BJ (cell line): ENCODE measurements at regions not wholly inside any gene's neighbourhood (a gene's known extent, or its start where the extent isn't known, plus 50 kb on each side); places are given as distances from the start of the nearest gene placed in this dataset.

Experiments used
- CTCF ChIA-PET: fragments of 350-600 bp; formaldehyde crosslinking; extraction: SDS; loops from one replicate; lab custom pipeline; 2021; ENCODE audit warnings: antibody characterized with exemption, inconsistent platforms; lab: Yijun Ruan, JAX
- POLR2A ChIA-PET: fragments of 300-600 bp; sonication (Branson Sonifier 250); formaldehyde crosslinking; extraction: SDS; loops from one replicate; lab custom pipeline; 2021; ENCODE audit warnings: antibody characterized with exemption; lab: Charles Lee
- DNase-seq: peaks from one replicate; pipeline ENCODE4 v3.0.0-alpha.2; 2011; ENCODE audit warnings: low read depth
- H3K27me3 ChIP-seq: 2 replicates; pipeline ENCODE4 v1.6.0; 2011; ENCODE audit warnings: low read length; ENCODE audit not compliant: control insufficient read depth, insufficient read depth
- H3K36me3 ChIP-seq: 2 replicates; pipeline ENCODE4 v1.5.1; 2011; ENCODE audit warnings: low read length; ENCODE audit not compliant: control insufficient read depth, insufficient read depth
- H3K4me3 ChIP-seq: 2 replicates; pipeline ENCODE4 v1.5.1; 2011; ENCODE audit warnings: low read depth, mild to moderate bottlenecking, control low read depth, low read length
- CTCF ChIP-seq: IDR thresholded peaks from 2 replicates; pipeline ENCODE4 v1.5.1; 2011; ENCODE audit warnings: low read depth, mild to moderate bottlenecking, control low read depth, inconsistent platforms, low read length, moderate library complexity; ENCODE audit not compliant: insufficient read depth

GRCh38 chr3:124293584-124293983 is 301.7 kb upstream of the ROPN1 start:
- CTCF ChIA-PET, result interaction anchor here (0.9 to 1.2 kb wide), 2 partner anchors 9 to 12 kb away, joined by 3 to 4 read pairs; no protein-coding TSS in a partner anchor
- H3K27me3 ChIP-seq, result no peaks in the 10 kb centered on the region; the same call in 1 of the 2 replicates
- no peak overlapping the region for H3K4me3 ChIP-seq
- POLR2A ChIA-PET, result no interaction called here
- H3K36me3 ChIP-seq, result no peaks in the 10 kb centered on the region
- DNase-seq, result no peak
- no peak for TF ChIP-seq CTCF

- Histone ChIP-seq H3K27me3 (no peaks in the 10 kb centered on the region; the same call in 1 of the 2 replicates), H3K4me3 (no peak overlapping the region), H3K36me3 (no peaks in the 10 kb centered on the region)
- DNase-seq, result no peak
- CTCF ChIA-PET, result no interaction called here
- no peak for TF ChIP-seq CTCF
- POLR2A ChIA-PET, result no interaction called here
Observed at GRCh38 chr3:124295362-124295761, 303.4 kb upstream of the ROPN1 start.

GRCh38 chr3:124296406-124296805 is 304.5 kb upstream of the ROPN1 start:
- POLR2A ChIA-PET, result no interaction called here
- H3K27me3 ChIP-seq, result no peaks in the 10 kb centered on the region

GRCh38 chr3:124297062-124297980 is 305.4 kb upstream of the ROPN1 start:
- no peak for TF ChIP-seq CTCF
- no peak for DNase-seq
- no peaks in the 10 kb centered on the region for H3K27me3 ChIP-seq
- POLR2A ChIA-PET, result no interaction called here
- H3K36me3 ChIP-seq, result no peaks in the 10 kb centered on the region
- CTCF ChIA-PET, result interaction anchor here (1.0 kb wide), 1 partner anchor 281 kb away, joined by 3 read pairs; no protein-coding TSS in a partner anchor
- no peak overlapping the region for H3K4me3 ChIP-seq

More at GRCh38 chr3:124296406-124296805, 304.5 kb upstream of the ROPN1 start:
- DNase-seq, result no peak
- no peaks in the 10 kb centered on the region for H3K36me3 ChIP-seq
- CTCF ChIA-PET, result no interaction called here
- no peak for TF ChIP-seq CTCF
- no peak overlapping the region for H3K4me3 ChIP-seq

GRCh38 chr3:124298301-124298700 is 306.4 kb upstream of the ROPN1 start:
- no peak for DNase-seq
- ChIA-PET POLR2A (no interaction called here), CTCF (interaction anchor here (1.0 kb wide), 1 partner anchor 282 kb away, joined by 3 read pairs; no protein-coding TSS in a partner anchor)
- Histone ChIP-seq H3K36me3 (no peaks in the 10 kb centered on the region), H3K27me3 (no peaks in the 10 kb centered on the region), H3K4me3 (no peak overlapping the region)
- no peak for TF ChIP-seq CTCF
